Duodenal mucosa (tissue), 2 donors: ENCODE measurements at regions not wholly inside any gene's neighbourhood (a gene's known extent, or its start where the extent isn't known, plus 50 kb on each side); places are given as distances from the start of the nearest gene placed in this dataset.

Experiments
- H3K27ac ChIP-seq: one replicate; pipeline ENCODE4 v1.7.0; 2013; ENCODE audit warnings: low read depth, low read length
- H3K27me3 ChIP-seq, 2 donors: one replicate each; pipeline ENCODE4 v1.7.0; 2013; ENCODE audit warnings: low read length in 2 of 2, control low read depth in 1 of 2; ENCODE audit not compliant: insufficient read depth in 2 of 2, control insufficient read depth in 1 of 2
- H3K36me3 ChIP-seq, 2 donors: one replicate each; pipeline ENCODE4 v1.7.0; 2013; ENCODE audit warnings: low read length in 2 of 2, control low read depth in 1 of 2; ENCODE audit not compliant: insufficient read depth in 2 of 2, control insufficient read depth in 1 of 2
- H3K4me1 ChIP-seq, 2 donors: one replicate each; pipeline ENCODE4 v1.7.0; 2013; ENCODE audit warnings: low read length in 2 of 2, control low read depth in 1 of 2; ENCODE audit not compliant: insufficient read depth in 2 of 2, control insufficient read depth in 1 of 2
- H3K4me3 ChIP-seq, 2 donors: one replicate each; pipeline ENCODE4 v1.7.0; 2013; ENCODE audit warnings: low read length in 2 of 2, low read depth in 1 of 2
- H3K9ac ChIP-seq, 2 donors: one replicate each; pipeline ENCODE4 v1.7.0; 2013; ENCODE audit warnings: low read length in 2 of 2, low read depth in 1 of 2
- H3K9me3 ChIP-seq, 2 donors: one replicate each; pipeline ENCODE4 v1.7.0; 2013; ENCODE audit warnings: low read length in 2 of 2, control low read depth in 1 of 2; ENCODE audit not compliant: control insufficient read depth in 1 of 2

- no peaks in the 10 kb centered on the region for H3K9me3 ChIP-seq
- no peaks in the 10 kb centered on the region for H3K27me3 ChIP-seq
- no peak overlapping the region for H3K4me3 ChIP-seq
- H3K36me3 ChIP-seq: no peaks in the 10 kb centered on the region
- H3K4me1 ChIP-seq: no peaks in the 10 kb centered on the region
- no peak overlapping the region for H3K27ac ChIP-seq
- H3K9ac ChIP-seq: no peak overlapping the region
Observed at GRCh38 chr5:125049721-125050702, 303.6 kb upstream of the ZNF608 start.

- Histone ChIP-seq H3K4me3 (no peak overlapping the region), H3K4me1 (no peaks in the 10 kb centered on the region), H3K9me3 (no peaks in the 10 kb centered on the region), H3K36me3 (no peaks in the 10 kb centered on the region), H3K27ac (no peak overlapping the region), H3K9ac (no peak overlapping the region), H3K27me3 (no peaks in the 10 kb centered on the region)
Observed at GRCh38 chr5:125050926-125051325, 304.5 kb upstream of the ZNF608 start.

GRCh38 chr5:125052584-125052983 is 306.1 kb upstream of the ZNF608 start:
- no peaks in the 10 kb centered on the region for H3K36me3 ChIP-seq
- H3K4me3 ChIP-seq: no peak overlapping the region
- no peaks in the 10 kb centered on the region for H3K27me3 ChIP-seq
- no peak overlapping the region for H3K9ac ChIP-seq
- H3K27ac ChIP-seq: no peak overlapping the region
- no peaks in the 10 kb centered on the region for H3K9me3 ChIP-seq
- no peaks in the 10 kb centered on the region for H3K4me1 ChIP-seq

GRCh38 chr5:125053179-125053578 is 306.7 kb upstream of the ZNF608 start:
- no peak overlapping the region for H3K9ac ChIP-seq
- no peak overlapping the region for H3K4me3 ChIP-seq
- H3K36me3 ChIP-seq: no peaks in the 10 kb centered on the region
- no peak overlapping the region for H3K27ac ChIP-seq
- no peaks in the 10 kb centered on the region for H3K27me3 ChIP-seq
- H3K9me3 ChIP-seq: no peaks in the 10 kb centered on the region
- H3K4me1 ChIP-seq: no peaks in the 10 kb centered on the region

GRCh38 chr5:125054146-125054545 is 307.7 kb upstream of the ZNF608 start:
- Histone ChIP-seq H3K4me1 (peaks cover 0 to 2% of the 10 kb centered on the region in 2 donors), H3K9ac (no peak overlapping the region), H3K36me3 (no peaks in the 10 kb centered on the region), H3K27ac (no peak overlapping the region), H3K9me3 (no peaks in the 10 kb centered on the region), H3K27me3 (no peaks in the 10 kb centered on the region), H3K4me3 (no peak overlapping the region)

- no peak overlapping the region for H3K4me3 ChIP-seq
- H3K9ac ChIP-seq: no peak overlapping the region
- H3K36me3 ChIP-seq: no peaks in the 10 kb centered on the region
- no peaks in the 10 kb centered on the region for H3K27me3 ChIP-seq
- peaks cover 0 to 5% of the 10 kb centered on the region in 2 donors for H3K4me1 ChIP-seq
- no peak overlapping the region for H3K27ac ChIP-seq
- no peaks in the 10 kb centered on the region for H3K9me3 ChIP-seq
Observed at GRCh38 chr5:125056671-125057485, 310.4 kb upstream of the ZNF608 start.

GRCh38 chr5:125057912-125058826 is 311.7 kb upstream of the ZNF608 start:
- Histone ChIP-seq H3K9ac (no peak overlapping the region), H3K36me3 (no peaks in the 10 kb centered on the region), H3K27me3 (no peaks in the 10 kb centered on the region), H3K9me3 (no peaks in the 10 kb centered on the region), H3K4me3 (no peak overlapping the region), H3K27ac (no peak overlapping the region), H3K4me1 (peaks cover 0 to 5% of the 10 kb centered on the region in 2 donors)

GRCh38 chr5:125059255-125060002 is 313.0 kb upstream of the ZNF608 start:
- no peaks in the 10 kb centered on the region for H3K9me3 ChIP-seq
- H3K4me3 ChIP-seq: no peak overlapping the region
- H3K36me3 ChIP-seq: no peaks in the 10 kb centered on the region
- H3K9ac ChIP-seq: no peak overlapping the region
- no peaks in the 10 kb centered on the region for H3K27me3 ChIP-seq
- H3K4me1 ChIP-seq: peaks cover 0 to 5% of the 10 kb centered on the region in 2 donors
- H3K27ac ChIP-seq: no peak overlapping the region

GRCh38 chr5:125061726-125062125 is 315.3 kb upstream of the ZNF608 start:
- no peak overlapping the region for H3K4me3 ChIP-seq
- H3K9ac ChIP-seq: no peak overlapping the region
- no peaks in the 10 kb centered on the region for H3K36me3 ChIP-seq
- no peaks in the 10 kb centered on the region for H3K9me3 ChIP-seq
- H3K27ac ChIP-seq: no peak overlapping the region
- peaks cover 0 to 5% of the 10 kb centered on the region in 2 donors for H3K4me1 ChIP-seq
- H3K27me3 ChIP-seq: no peaks in the 10 kb centered on the region
